Endothelial cell (in vitro differentiated cells): ENCODE measurements at regions not wholly inside any gene's neighbourhood (a gene's known extent, or its start where the extent isn't known, plus 50 kb on each side); places are given as distances from the start of the nearest gene placed in this dataset. TPM values are rescaled to one million over a fixed set of nuclear protein-coding genes. Genes with fewer than 3 reads are reported as not detected.

Experiments
- microRNA-seq: library from miRNA; unstranded; fragments of <30 nt; microRNA quantifications from one replicate; pipeline ENCODE4, GENCODE V29; 2020; ENCODE audit not compliant: unreplicated experiment

Small RNAs in the stretch of these regions (microRNA-seq; reads per million reads assigned to microRNA genes)
- gene MIR3668 (not detected), gene MIR4465 (not detected)
